NOMO-1 treated with DMSO at 0.1 percent for 48 hours (cell line): ENCODE measurements at regions not wholly inside any gene's neighbourhood (a gene's known extent, or its start where the extent isn't known, plus 50 kb on each side); places are given as distances from the start of the nearest gene placed in this dataset.

ENCODE experiments used
- DNase-seq: peaks from one replicate; lab custom pipeline; 2025; ENCODE audit not compliant: unreplicated experiment; lab: John Stamatoyannopoulos, UW

- DNase-seq: no peak
Observed at GRCh38 chr3:168205451-168205850, 109.7 kb upstream of the GOLIM4 start.

GRCh38 chr3:168197162-168197561, 101.4 kb upstream of the GOLIM4 start:
- DNase-seq: no peak

- DNase-seq: no peak
Observed at GRCh38 chr3:168191856-168192255, 96.1 kb upstream of the GOLIM4 start.

- no peak for DNase-seq
Observed at GRCh38 chr3:168187233-168187632, 91.5 kb upstream of the GOLIM4 start.

- no peak for DNase-seq
Observed at GRCh38 chr3:168186293-168186983, 90.7 kb upstream of the GOLIM4 start.

- DNase-seq: no peak
Observed at GRCh38 chr3:168183774-168184173, 88.0 kb upstream of the GOLIM4 start.

- no peak for DNase-seq
Observed at GRCh38 chr3:168168743-168169142, 73.0 kb upstream of the GOLIM4 start.

- DNase-seq: peak; percentile 66
Observed at GRCh38 chr3:168165390-168166269, 69.9 kb upstream of the GOLIM4 start.

GRCh38 chr3:168162172-168162571, 66.4 kb upstream of the GOLIM4 start:
- DNase-seq: no peak

- no peak for DNase-seq
Observed at GRCh38 chr3:168161696-168162095, 66.0 kb upstream of the GOLIM4 start.

- DNase-seq: no peak
Observed at GRCh38 chr3:168157903-168158302, 62.2 kb upstream of the GOLIM4 start.

- DNase-seq: peak; percentile 38
Observed at GRCh38 chr3:168157099-168157700, 61.5 kb upstream of the GOLIM4 start.

GRCh38 chr3:168156479-168156878, 60.8 kb upstream of the GOLIM4 start:
- DNase-seq: peak; percentile 96

- no peak for DNase-seq
Observed at GRCh38 chr3:168155303-168155702, 59.6 kb upstream of the GOLIM4 start.

- no peak for DNase-seq
Observed at GRCh38 chr3:168154089-168154488, 58.4 kb upstream of the GOLIM4 start.

GRCh38 chr3:168152149-168152548, 56.4 kb upstream of the GOLIM4 start:
- DNase-seq: no peak
